DOHH2 (cell line): ENCODE measurements at regions not wholly inside any gene's neighbourhood (a gene's known extent, or its start where the extent isn't known, plus 50 kb on each side); places are given as distances from the start of the nearest gene placed in this dataset.

Experiments used
- H3F3A ChIP-seq: fragments of 200-600 bp; sonication (generic), shearing (Covaris generic); 2 replicates; pipeline ENCODE4 v1.6.0; 2016; ENCODE audit warnings: antibody characterized with exemption, mild to moderate bottlenecking; ENCODE audit not compliant: control insufficient read depth, insufficient read depth
- H3K27ac ChIP-seq: fragments of 200-600 bp; sonication (generic); 2 replicates; pipeline ENCODE4 v1.5.1; 2014; ENCODE audit warnings: low read depth, mild to moderate bottlenecking, low read length, moderate library complexity
- H3K27me3 ChIP-seq: fragments of 200-600 bp; sonication (generic); 2 replicates; pipeline ENCODE4 v1.6.1; 2014; ENCODE audit warnings: mild to moderate bottlenecking, low read length, mixed read lengths; ENCODE audit not compliant: control insufficient read depth
- H3K36me3 ChIP-seq: fragments of 200-600 bp; sonication (generic); 2 replicates; pipeline ENCODE4 v1.6.1; 2014; ENCODE audit warnings: mild to moderate bottlenecking, low read length, moderate library complexity, mixed read lengths; ENCODE audit not compliant: control insufficient read depth
- H3K4me1 ChIP-seq: fragments of 200-600 bp; sonication (generic); 2 replicates; pipeline ENCODE4 v1.6.1; 2014; ENCODE audit warnings: mild to moderate bottlenecking, low read length, mixed read lengths; ENCODE audit not compliant: control insufficient read depth
- H3K4me2 ChIP-seq: fragments of 200-600 bp; sonication (generic); 2 replicates; pipeline ENCODE4 v1.6.0; 2014; ENCODE audit warnings: mild to moderate bottlenecking, low read length, moderate library complexity
- H3K4me3 ChIP-seq: fragments of 200-600 bp; sonication (generic); 2 replicates; pipeline ENCODE4 v1.5.1; 2014; ENCODE audit warnings: mild to moderate bottlenecking, low read length, mixed read lengths
- H3K79me2 ChIP-seq: fragments of 200-600 bp; sonication (generic); 2 replicates; pipeline ENCODE4 v1.6.1; 2014; ENCODE audit warnings: mild to moderate bottlenecking, low read length, mixed read lengths; ENCODE audit not compliant: control insufficient read depth
- H3K9me2 ChIP-seq: fragments of 200-600 bp; sonication (generic); replicated peaks from 2 replicates; pipeline ENCODE4 v1.6.1; 2014; ENCODE audit warnings: mild to moderate bottlenecking, low read length, mixed read lengths; ENCODE audit not compliant: control insufficient read depth
- H3K9me3 ChIP-seq: fragments of 200-600 bp; sonication (generic); 2 replicates; pipeline ENCODE4 v1.6.1; 2014; ENCODE audit warnings: antibody characterized with exemption, low read length, mixed read lengths; ENCODE audit not compliant: control insufficient read depth, insufficient read depth
- H4K20me1 ChIP-seq: fragments of 200-600 bp; sonication (generic); 2 replicates; pipeline ENCODE4 v1.6.0; 2014; ENCODE audit warnings: low read depth, mild to moderate bottlenecking, antibody characterized with exemption, low read length, moderate library complexity; ENCODE audit not compliant: control insufficient read depth, insufficient read depth
- CTCF ChIP-seq: fragments of 200-600 bp; sonication (generic); IDR thresholded peaks from one replicate; pipeline ENCODE4 v1.5.1; 2014; ENCODE audit warnings: antibody characterized with exemption, mild to moderate bottlenecking, low read depth, low read length; ENCODE audit not compliant: poor library complexity, severe bottlenecking
- EZH2phosphoT487 ChIP-seq: fragments of 200-600 bp; sonication (generic); IDR thresholded peaks from 2 replicates; pipeline ENCODE4 v1.6.1; 2017; ENCODE audit warnings: borderline replicate concordance, mild to moderate bottlenecking, antibody characterized with exemption, low read length, moderate library complexity, mixed read lengths

GRCh38 chr2:16261071-16261470 is 320.7 kb downstream of the MYCN start:
- H3K27ac ChIP-seq = no peak overlapping the region
- TF ChIP-seq CTCF (no peak), EZH2phosphoT487 (no peak)
- no peaks in the 10 kb centered on the region for H4K20me1 ChIP-seq
- no peaks in the 10 kb centered on the region for H3K9me3 ChIP-seq
- H3F3A ChIP-seq = no peaks in the 10 kb centered on the region
- no peaks in the 10 kb centered on the region for H3K9me2 ChIP-seq
- no peak overlapping the region for H3K4me2 ChIP-seq
- no peaks in the 10 kb centered on the region for H3K4me1 ChIP-seq
- H3K27me3 ChIP-seq = no peaks in the 10 kb centered on the region
- H3K36me3 ChIP-seq = no peaks in the 10 kb centered on the region
- H3K79me2 ChIP-seq = no peaks in the 10 kb centered on the region
- H3K4me3 ChIP-seq = no peak overlapping the region

GRCh38 chr2:16260041-16260830 is 319.9 kb downstream of the MYCN start:
- Histone ChIP-seq H3K27me3 (no peaks in the 10 kb centered on the region), H3K9me2 (no peaks in the 10 kb centered on the region), H3K79me2 (no peaks in the 10 kb centered on the region), H3K36me3 (no peaks in the 10 kb centered on the region), H4K20me1 (no peaks in the 10 kb centered on the region), H3K4me3 (no peak overlapping the region), H3K4me1 (no peaks in the 10 kb centered on the region), H3F3A (no peaks in the 10 kb centered on the region), H3K4me2 (no peak overlapping the region), H3K27ac (no peak overlapping the region), H3K9me3 (no peaks in the 10 kb centered on the region)
- no peak for TF ChIP-seq EZH2phosphoT487
- no peak for TF ChIP-seq CTCF

GRCh38 chr2:16259010-16259409 is 318.7 kb downstream of the MYCN start:
- H3K9me2 ChIP-seq = no peaks in the 10 kb centered on the region
- no peak for TF ChIP-seq CTCF
- no peak for TF ChIP-seq EZH2phosphoT487
- H3K27me3 ChIP-seq = no peaks in the 10 kb centered on the region
- no peak overlapping the region for H3K4me2 ChIP-seq
- H3K27ac ChIP-seq = no peak overlapping the region
- no peaks in the 10 kb centered on the region for H3K9me3 ChIP-seq
- H3K4me1 ChIP-seq = no peaks in the 10 kb centered on the region
- H3K79me2 ChIP-seq = no peaks in the 10 kb centered on the region
- H3F3A ChIP-seq = no peaks in the 10 kb centered on the region
- H3K36me3 ChIP-seq = no peaks in the 10 kb centered on the region
- no peak overlapping the region for H3K4me3 ChIP-seq
- H4K20me1 ChIP-seq = no peaks in the 10 kb centered on the region
